ENCODE measurements at regions not wholly inside any gene's neighbourhood (a gene's known extent, or its start where the extent isn't known, plus 50 kb on each side); places are given as distances from the start of the nearest gene placed in this dataset.

DNA sequence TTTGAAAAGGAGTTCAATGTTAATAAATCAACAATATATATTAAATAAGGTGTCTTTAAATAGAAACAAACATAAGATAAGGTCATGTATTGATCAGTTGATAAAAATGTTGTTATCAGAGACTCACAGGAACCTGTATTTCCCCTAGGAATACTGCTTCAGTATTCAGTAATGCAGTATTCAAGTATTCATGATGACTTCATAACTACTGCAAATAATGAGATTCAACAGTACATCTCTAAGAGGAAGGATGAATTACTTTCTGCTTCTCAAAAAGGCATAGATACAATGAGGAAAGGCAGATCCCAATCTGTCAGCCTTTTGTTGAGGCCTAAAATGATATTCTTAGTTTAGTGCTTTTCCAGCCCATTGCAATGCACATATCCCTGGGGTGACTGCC is 73.7 kb downstream of the MAGEB17 start:
- no peak overlapping the region for H3K27ac ChIP-seq (ENCODE audit: control insufficient read depth, insufficient read depth)
- CTCF ChIA-PET = no interaction called here
- H3K4me2 ChIP-seq (ENCODE audit: control insufficient read depth, insufficient read depth) = no peak overlapping the region
- DNase-seq (ENCODE audit: low read depth, low spot score) (no peak), ATAC-seq (no peak), FAIRE-seq (no peak)
- no peaks in the 10 kb centered on the region for H3K4me1 ChIP-seq (ENCODE audit: control insufficient read depth, insufficient read depth, low read length)
- H3K79me2 ChIP-seq (ENCODE audit: control insufficient read depth, insufficient read depth, low read length) = no peaks in the 10 kb centered on the region
- no peak overlapping the region for H3K4me3 ChIP-seq
- H3K9me3 ChIP-seq (replicated peaks; ENCODE audit: control insufficient read depth, insufficient read depth, low read length) = no peaks in the 10 kb centered on the region
- H3K36me3 ChIP-seq (ENCODE audit: control insufficient read depth in 2 of 2, insufficient read depth in 2 of 2, low read length in 1 of 2) = no peaks in the 10 kb centered on the region
- no peak overlapping the region for H2AFZ ChIP-seq (ENCODE audit: control insufficient read depth, low read depth, low read length)
- SMC1A ChIA-PET (ENCODE audit: uncharacterized antibody, unreplicated experiment) = no interaction called here
- RAD21 ChIA-PET (ENCODE audit: unreplicated experiment) = no interaction called here
- no peaks in the 10 kb centered on the region for H3K27me3 ChIP-seq (replicated peaks in 1 of 2; ENCODE audit: control insufficient read depth in 2 of 2, insufficient read depth in 2 of 2, low read length in 1 of 2)
- POLR2A ChIA-PET = no interaction called here
- no TSS peak for BruUV-seq (replicated peaks)
- H4K20me1 ChIP-seq (ENCODE audit: control insufficient read depth, insufficient read depth) = no peaks in the 10 kb centered on the region
- in situ Hi-C loops (cut with MboI) = no loop called here
- intact Hi-C loops (cut with micrococcal nuclease; ENCODE audit: unreplicated experiment) = no loop called here
- TF ChIP-seq FOS (IDR thresholded peaks at IDR 0.05; ENCODE audit: borderline replicate concordance, extremely low read depth, insufficient read length) (no peak), JUNB (IDR thresholded peaks at IDR 0.05) (no peak), SREBF1 (IDR thresholded peaks at IDR 0.05; ENCODE audit: low read length) (no peak), CBX3 (IDR thresholded peaks at IDR 0.05; ENCODE audit: borderline replicate concordance, low read depth) (no peak), RELA (IDR thresholded peaks at IDR 0.05; ENCODE audit: borderline replicate concordance, partially characterized antibody) (no peak), TCF7 (IDR thresholded peaks at IDR 0.05; ENCODE audit: borderline replicate concordance) (no peak), KDM1A (IDR thresholded peaks at IDR 0.05; ENCODE audit: borderline replicate concordance) (no peak), STAT1 (conservative IDR thresholded peaks at IDR 0.05) (no peak), SIN3A (IDR thresholded peaks at IDR 0.05; ENCODE audit: low read depth, low read length) (no peak), SMARCA5 (IDR thresholded peaks at IDR 0.05) (no peak), LARP7 (IDR thresholded peaks at IDR 0.05) (no peak), MXI1 (IDR thresholded peaks at IDR 0.05; ENCODE audit: low read depth, low read length) (no peak)
- TF ChIP-seq, protein P1, sequence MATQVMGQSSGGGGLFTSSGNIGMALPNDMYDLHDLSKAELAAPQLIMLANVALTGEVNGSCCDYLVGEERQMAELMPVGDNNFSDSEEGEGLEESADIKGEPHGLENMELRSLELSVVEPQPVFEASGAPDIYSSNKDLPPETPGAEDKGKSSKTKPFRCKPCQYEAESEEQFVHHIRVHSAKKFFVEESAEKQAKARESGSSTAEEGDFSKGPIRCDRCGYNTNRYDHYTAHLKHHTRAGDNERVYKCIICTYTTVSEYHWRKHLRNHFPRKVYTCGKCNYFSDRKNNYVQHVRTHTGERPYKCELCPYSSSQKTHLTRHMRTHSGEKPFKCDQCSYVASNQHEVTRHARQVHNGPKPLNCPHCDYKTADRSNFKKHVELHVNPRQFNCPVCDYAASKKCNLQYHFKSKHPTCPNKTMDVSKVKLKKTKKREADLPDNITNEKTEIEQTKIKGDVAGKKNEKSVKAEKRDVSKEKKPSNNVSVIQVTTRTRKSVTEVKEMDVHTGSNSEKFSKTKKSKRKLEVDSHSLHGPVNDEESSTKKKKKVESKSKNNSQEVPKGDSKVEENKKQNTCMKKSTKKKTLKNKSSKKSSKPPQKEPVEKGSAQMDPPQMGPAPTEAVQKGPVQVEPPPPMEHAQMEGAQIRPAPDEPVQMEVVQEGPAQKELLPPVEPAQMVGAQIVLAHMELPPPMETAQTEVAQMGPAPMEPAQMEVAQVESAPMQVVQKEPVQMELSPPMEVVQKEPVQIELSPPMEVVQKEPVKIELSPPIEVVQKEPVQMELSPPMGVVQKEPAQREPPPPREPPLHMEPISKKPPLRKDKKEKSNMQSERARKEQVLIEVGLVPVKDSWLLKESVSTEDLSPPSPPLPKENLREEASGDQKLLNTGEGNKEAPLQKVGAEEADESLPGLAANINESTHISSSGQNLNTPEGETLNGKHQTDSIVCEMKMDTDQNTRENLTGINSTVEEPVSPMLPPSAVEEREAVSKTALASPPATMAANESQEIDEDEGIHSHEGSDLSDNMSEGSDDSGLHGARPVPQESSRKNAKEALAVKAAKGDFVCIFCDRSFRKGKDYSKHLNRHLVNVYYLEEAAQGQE (IDR thresholded peaks at IDR 0.05; ENCODE audit: low read depth, low read length) = no peak
- TF ChIP-seq, protein P2, sequence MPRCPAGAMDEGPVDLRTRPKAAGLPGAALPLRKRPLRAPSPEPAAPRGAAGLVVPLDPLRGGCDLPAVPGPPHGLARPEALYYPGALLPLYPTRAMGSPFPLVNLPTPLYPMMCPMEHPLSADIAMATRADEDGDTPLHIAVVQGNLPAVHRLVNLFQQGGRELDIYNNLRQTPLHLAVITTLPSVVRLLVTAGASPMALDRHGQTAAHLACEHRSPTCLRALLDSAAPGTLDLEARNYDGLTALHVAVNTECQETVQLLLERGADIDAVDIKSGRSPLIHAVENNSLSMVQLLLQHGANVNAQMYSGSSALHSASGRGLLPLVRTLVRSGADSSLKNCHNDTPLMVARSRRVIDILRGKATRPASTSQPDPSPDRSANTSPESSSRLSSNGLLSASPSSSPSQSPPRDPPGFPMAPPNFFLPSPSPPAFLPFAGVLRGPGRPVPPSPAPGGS (IDR thresholded peaks at IDR 0.05; ENCODE audit: borderline replicate concordance, insufficient read depth, low read depth, low read length, poor library complexity, severe bottlenecking) = no peak
- TF ChIP-seq, protein P3, sequence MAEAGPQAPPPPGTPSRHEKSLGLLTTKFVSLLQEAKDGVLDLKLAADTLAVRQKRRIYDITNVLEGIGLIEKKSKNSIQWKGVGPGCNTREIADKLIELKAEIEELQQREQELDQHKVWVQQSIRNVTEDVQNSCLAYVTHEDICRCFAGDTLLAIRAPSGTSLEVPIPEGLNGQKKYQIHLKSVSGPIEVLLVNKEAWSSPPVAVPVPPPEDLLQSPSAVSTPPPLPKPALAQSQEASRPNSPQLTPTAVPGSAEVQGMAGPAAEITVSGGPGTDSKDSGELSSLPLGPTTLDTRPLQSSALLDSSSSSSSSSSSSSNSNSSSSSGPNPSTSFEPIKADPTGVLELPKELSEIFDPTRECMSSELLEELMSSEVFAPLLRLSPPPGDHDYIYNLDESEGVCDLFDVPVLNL (IDR thresholded peaks at IDR 0.05; ENCODE audit: low read depth, low read length) = no peak
- TF ChIP-seq, protein P4, sequence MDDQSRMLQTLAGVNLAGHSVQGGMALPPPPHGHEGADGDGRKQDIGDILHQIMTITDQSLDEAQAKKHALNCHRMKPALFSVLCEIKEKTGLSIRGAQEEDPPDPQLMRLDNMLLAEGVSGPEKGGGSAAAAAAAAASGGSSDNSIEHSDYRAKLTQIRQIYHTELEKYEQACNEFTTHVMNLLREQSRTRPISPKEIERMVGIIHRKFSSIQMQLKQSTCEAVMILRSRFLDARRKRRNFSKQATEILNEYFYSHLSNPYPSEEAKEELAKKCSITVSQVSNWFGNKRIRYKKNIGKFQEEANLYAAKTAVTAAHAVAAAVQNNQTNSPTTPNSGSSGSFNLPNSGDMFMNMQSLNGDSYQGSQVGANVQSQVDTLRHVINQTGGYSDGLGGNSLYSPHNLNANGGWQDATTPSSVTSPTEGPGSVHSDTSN (IDR thresholded peaks at IDR 0.05; ENCODE audit: insufficient replicate concordance, low read depth, low read length) = no peak
- TF ChIP-seq, protein P5, sequence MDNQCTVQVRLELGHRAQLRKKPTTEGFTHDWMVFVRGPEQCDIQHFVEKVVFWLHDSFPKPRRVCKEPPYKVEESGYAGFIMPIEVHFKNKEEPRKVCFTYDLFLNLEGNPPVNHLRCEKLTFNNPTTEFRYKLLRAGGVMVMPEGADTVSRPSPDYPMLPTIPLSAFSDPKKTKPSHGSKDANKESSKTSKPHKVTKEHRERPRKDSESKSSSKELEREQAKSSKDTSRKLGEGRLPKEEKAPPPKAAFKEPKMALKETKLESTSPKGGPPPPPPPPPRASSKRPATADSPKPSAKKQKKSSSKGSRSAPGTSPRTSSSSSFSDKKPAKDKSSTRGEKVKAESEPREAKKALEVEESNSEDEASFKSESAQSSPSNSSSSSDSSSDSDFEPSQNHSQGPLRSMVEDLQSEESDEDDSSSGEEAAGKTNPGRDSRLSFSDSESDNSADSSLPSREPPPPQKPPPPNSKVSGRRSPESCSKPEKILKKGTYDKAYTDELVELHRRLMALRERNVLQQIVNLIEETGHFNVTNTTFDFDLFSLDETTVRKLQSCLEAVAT (IDR thresholded peaks at IDR 0.05) = no peak
- no peak overlapping the region for H3K9ac ChIP-seq (ENCODE audit: control insufficient read depth, insufficient read depth, low read length)

Data from GM12878 (cell line).